Omental fat pad (tissue), 3 donors: ENCODE measurements at regions not wholly inside any gene's neighbourhood (a gene's known extent, or its start where the extent isn't known, plus 50 kb on each side); places are given as distances from the start of the nearest gene placed in this dataset.

ENCODE experiments used
- ATAC-seq: fragments of 150-250 bp; one replicate; pipeline ENCODE4 v1.9.1; 2016; ENCODE audit warnings: mild to moderate bottlenecking, moderate library complexity; ENCODE audit not compliant: low FRiP score
- DNase-seq: peaks from one replicate; pipeline ENCODE4 v3.0.0-alpha.2; 2019; ENCODE audit warnings: low spot score
- TF ChIP-seq, protein P1 (sequence below), 3 donors: fragments of 450-650 bp; IDR thresholded peaks; one replicate each; pipeline ENCODE4 v1.5.1; 2016 to 2017; ENCODE audit warnings: antibody characterized with exemption in 3 of 3, mild to moderate bottlenecking in 3 of 3, moderate library complexity in 2 of 3

DNA sequence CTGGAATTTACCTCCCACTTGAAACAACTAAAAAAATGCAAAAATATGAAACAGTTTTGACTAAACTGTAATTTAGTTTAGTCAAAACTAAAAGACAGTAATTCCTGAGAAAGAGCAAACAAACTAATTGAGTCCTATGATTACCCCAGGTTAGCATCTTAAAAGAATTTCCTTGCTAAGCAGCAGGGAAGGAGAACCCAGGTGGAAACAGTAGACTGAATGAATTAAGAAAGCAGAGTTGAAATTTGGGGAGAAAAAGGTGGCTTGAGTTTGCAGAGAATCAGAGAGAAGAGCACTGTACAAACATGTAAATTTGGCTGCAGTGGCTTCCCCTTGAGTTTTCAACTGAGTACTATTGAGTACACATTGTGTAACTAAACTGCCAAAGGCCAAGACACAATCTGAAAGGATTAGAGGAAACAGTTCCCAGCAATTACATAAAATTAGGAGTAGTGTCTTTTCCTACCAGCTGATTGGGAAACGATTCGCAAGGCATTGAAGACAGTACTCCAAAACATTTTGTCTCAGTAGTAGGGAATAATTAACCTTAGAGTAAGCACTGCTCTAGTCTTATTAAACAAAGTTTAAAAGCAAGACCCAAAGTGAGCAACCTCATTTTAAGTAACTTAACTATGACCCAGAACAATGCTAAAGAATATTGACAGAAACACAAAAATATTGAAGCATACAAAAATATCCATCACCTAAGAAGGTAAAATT lies 820.5 kb downstream of the DACH1 start:
- no peak for DNase-seq
- ATAC-seq, result no peak
- TF ChIP-seq, protein P1, sequence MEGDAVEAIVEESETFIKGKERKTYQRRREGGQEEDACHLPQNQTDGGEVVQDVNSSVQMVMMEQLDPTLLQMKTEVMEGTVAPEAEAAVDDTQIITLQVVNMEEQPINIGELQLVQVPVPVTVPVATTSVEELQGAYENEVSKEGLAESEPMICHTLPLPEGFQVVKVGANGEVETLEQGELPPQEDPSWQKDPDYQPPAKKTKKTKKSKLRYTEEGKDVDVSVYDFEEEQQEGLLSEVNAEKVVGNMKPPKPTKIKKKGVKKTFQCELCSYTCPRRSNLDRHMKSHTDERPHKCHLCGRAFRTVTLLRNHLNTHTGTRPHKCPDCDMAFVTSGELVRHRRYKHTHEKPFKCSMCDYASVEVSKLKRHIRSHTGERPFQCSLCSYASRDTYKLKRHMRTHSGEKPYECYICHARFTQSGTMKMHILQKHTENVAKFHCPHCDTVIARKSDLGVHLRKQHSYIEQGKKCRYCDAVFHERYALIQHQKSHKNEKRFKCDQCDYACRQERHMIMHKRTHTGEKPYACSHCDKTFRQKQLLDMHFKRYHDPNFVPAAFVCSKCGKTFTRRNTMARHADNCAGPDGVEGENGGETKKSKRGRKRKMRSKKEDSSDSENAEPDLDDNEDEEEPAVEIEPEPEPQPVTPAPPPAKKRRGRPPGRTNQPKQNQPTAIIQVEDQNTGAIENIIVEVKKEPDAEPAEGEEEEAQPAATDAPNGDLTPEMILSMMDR (IDR thresholded peaks at IDR 0.05), result no peak

DNA sequence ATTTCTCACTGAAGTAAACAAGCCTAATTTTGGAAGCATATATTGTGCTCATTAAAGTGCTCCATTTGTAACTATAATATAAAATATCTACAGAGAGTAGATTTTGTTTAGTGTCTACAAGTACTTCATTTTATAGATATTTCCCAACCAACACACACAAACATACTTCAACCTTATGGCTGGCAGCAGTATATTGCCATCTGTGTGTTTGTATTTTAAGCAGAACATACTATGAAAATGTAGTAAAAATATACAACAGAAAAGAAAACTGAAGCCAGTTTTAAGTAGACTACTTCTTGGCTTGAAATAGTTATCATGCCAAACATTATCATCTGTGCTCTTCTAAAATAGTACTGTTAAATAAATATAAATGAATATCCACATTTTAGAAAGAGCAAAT lies 821.9 kb downstream of the DACH1 start:
- ATAC-seq (no peak), DNase-seq (no peak)
- TF ChIP-seq, protein P1 (IDR thresholded peaks at IDR 0.05), result no peak

DNA sequence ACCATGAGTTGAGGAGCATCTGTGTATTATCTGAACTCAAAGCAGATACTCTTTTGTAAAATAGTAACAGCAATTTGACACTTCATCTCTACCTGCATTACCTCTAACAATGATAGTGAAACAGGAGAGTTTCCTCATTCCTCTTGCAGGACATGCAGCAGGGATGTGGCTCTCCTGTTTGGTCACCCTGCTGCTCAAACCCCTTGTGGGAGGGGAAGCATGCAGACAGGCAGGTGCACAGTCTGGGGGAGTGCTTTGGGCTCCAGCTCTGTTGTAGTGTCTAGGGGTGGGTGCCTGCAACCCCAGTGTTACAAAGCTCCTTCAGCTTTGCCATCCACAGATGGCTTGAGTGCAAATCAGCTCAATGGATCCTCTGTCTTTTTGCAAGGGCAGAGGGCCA lies 827.6 kb downstream of the DACH1 start:
- ATAC-seq (no peak), DNase-seq (no peak)

DNA sequence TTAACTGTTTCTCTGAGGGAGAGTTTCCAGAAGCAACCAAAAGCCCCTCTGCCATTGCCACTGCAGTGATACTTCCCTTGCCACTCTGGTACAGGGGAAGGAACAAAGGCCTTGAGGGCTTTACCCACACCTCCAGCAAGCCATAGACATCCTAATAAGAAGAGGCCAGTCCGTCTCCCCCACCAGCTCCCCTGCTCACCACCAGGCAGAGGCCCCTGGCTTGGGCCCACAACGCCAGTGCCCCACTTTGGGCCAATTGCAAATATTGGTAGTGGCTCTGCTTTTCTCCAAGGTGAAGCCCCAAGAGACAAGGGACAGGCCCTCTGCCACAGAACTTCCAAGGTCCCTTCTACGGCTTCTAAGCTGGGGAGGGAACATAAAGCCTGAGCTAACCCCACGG lies 833.0 kb downstream of the DACH1 start:
- ATAC-seq, result no peak
- no peak for DNase-seq
- TF ChIP-seq, protein P1 (IDR thresholded peaks at IDR 0.05), result no peak

More for the DNA sequence above, 827.6 kb downstream of the DACH1 start:
- TF ChIP-seq, protein P1 (IDR thresholded peaks at IDR 0.05), result no peak

DNA sequence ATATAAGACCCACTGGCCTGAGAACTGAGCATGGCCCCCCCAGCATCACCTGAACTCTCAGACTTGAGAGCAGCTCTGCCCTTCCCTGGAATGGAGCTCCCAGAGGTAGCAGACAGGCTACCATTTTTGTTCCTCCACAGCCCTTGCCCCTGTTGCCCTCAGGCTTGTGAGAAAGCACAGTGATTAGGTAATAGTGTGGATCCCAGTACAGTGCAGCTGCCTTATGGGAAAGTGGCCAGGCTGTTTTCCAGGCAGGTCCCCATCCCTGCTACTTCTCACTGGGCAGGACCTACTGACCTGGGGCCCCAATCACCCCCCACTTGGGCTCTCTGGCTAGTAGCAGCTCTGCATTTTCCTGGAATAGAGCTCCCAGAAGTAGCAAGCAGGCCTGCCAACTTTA lies 834.0 kb downstream of the DACH1 start:
- TF ChIP-seq, protein P1 (IDR thresholded peaks at IDR 0.05), result no peak

DNA sequence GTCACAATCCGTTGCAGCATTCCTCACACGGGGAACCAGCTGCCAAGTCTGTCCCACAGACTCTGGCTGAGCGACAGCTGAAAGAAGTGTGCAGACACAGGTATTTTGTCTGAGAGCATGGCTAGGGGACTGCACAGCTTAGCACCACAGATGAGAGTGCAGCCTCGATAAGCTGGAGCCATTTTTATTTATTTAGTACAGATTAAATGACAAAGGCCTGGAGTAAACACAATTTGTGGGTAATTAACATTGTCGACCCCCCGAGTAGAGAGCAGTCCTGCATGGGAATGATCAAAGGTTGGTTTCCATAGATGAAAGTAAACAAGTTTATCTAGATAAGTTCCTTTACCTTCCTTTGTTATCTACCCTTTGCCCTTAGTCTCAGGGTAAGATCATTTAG lies 836.2 kb downstream of the DACH1 start:
- TF ChIP-seq, protein P1 (IDR thresholded peaks at IDR 0.05), result no peak
- no peak for ATAC-seq

More for the DNA sequence above, 834.0 kb downstream of the DACH1 start:
- ATAC-seq (no peak), DNase-seq (no peak)

DNA sequence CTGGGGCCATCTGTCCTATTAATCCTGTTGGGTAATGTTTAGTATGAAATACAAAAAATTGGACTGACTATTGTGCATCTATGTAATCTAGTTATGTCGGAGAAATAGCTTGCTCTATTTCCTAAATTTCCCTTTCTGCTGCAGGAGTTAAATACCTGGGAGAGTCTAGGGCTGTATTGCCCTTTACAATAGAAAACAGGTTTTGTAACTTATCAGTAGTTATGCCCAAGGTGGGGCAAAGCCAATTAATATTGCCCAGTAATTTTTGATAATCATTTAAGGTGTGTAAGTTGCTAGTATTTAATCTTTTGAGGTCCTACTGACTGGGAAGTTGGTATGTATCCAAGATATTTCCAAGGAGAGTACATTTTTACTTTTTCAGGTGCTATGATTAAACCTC lies 838.1 kb downstream of the DACH1 start:
- DNase-seq (no peak), ATAC-seq (no peak)

More for the DNA sequence above, 836.2 kb downstream of the DACH1 start:
- DNase-seq, result no peak

More for the DNA sequence above, 838.1 kb downstream of the DACH1 start:
- TF ChIP-seq, protein P1 (IDR thresholded peaks at IDR 0.05), result no peak
